ENCODE measurements at regions not wholly inside any gene's neighbourhood (a gene's known extent, or its start where the extent isn't known, plus 50 kb on each side); places are given as distances from the start of the nearest gene placed in this dataset.

DNA sequence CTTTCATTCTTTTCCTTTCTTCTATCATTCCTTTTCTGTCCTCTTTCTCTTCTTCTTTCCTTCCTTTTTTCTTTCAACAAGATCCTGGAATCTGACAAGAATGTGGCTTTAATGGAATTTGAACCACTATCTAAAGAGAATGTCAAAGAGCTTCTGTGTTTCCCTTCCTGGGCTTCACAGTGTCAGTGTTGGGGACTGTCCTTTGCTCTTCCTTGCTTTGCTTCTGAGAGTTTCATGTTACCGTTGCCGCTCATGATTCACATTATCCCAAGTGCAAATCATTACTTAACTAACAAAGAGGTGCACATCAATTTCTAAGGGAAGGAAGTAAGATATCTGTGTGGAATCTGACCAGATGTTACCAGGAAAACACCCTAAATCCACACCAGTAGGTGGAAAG lies 90.5 kb upstream of the DDIT4L start:
- Mint-ChIP-seq H3K4me3 (no peak overlapping the region), H3K27me3 (ENCODE audit: low read depth in 3 of 3) (peaks cover 0 to 2% (median 2%) of the 10 kb centered on the region in 3 donors), H3K27ac (no peak overlapping the region), H3K4me1 (no peaks in the 10 kb centered on the region), H3K9me3 (peaks cover 0 to 9% (median 2%) of the 10 kb centered on the region in 7 donors), H3K36me3 (no peaks in the 10 kb centered on the region)
- no peaks in the 10 kb centered on the region for H3K9me3 ChIP-seq (replicated peaks in 1 of 2; ENCODE audit: control insufficient read depth in 1 of 2, insufficient read depth in 1 of 2, low read length in 2 of 2)
- H3K4me1 ChIP-seq (ENCODE audit: control insufficient read depth in 1 of 2, insufficient read depth in 2 of 2, low read length in 2 of 2): no peaks in the 10 kb centered on the region
- H3K27ac ChIP-seq (ENCODE audit: low read depth in 1 of 2, low read length in 2 of 2): no peak overlapping the region
- no peaks in the 10 kb centered on the region for H3K27me3 ChIP-seq (ENCODE audit: control insufficient read depth in 2 of 2, insufficient read depth in 2 of 2, low read length in 2 of 2)
- no CpG with 5 or more reads among the region's 2 CpGs for WGBS (ENCODE audit: insufficient coverage)
- no peak overlapping the region for H2AFZ ChIP-seq (ENCODE audit: insufficient read depth, low read depth, low read length, poor library complexity, severe bottlenecking)
- no peaks in the 10 kb centered on the region for H3K79me2 ChIP-seq (ENCODE audit: insufficient read depth, low read length)
- H3K36me3 ChIP-seq (replicated peaks in 1 of 2; ENCODE audit: control insufficient read depth in 1 of 2, insufficient read depth in 2 of 2, low read length in 2 of 2): no peaks in the 10 kb centered on the region
- no peak overlapping the region for H3K9ac ChIP-seq (ENCODE audit: insufficient read depth, low read length, poor library complexity, severe bottlenecking)
- intact Hi-C loops (cut with micrococcal nuclease): no loop called here
- H4K20me1 ChIP-seq (ENCODE audit: insufficient read depth, low read length): no peaks in the 10 kb centered on the region
- no peak for DNase-seq
- TF ChIP-seq, protein P1, sequence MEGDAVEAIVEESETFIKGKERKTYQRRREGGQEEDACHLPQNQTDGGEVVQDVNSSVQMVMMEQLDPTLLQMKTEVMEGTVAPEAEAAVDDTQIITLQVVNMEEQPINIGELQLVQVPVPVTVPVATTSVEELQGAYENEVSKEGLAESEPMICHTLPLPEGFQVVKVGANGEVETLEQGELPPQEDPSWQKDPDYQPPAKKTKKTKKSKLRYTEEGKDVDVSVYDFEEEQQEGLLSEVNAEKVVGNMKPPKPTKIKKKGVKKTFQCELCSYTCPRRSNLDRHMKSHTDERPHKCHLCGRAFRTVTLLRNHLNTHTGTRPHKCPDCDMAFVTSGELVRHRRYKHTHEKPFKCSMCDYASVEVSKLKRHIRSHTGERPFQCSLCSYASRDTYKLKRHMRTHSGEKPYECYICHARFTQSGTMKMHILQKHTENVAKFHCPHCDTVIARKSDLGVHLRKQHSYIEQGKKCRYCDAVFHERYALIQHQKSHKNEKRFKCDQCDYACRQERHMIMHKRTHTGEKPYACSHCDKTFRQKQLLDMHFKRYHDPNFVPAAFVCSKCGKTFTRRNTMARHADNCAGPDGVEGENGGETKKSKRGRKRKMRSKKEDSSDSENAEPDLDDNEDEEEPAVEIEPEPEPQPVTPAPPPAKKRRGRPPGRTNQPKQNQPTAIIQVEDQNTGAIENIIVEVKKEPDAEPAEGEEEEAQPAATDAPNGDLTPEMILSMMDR (IDR thresholded peaks at IDR 0.05): no peak
- H3K4me2 ChIP-seq (replicated peaks; ENCODE audit: extremely low read depth, low read length, poor library complexity, severe bottlenecking): no peak overlapping the region
- no peak overlapping the region for H3K4me3 ChIP-seq (replicated peaks in 1 of 3; ENCODE audit: low read depth in 2 of 3, low read length in 3 of 3)

DNA sequence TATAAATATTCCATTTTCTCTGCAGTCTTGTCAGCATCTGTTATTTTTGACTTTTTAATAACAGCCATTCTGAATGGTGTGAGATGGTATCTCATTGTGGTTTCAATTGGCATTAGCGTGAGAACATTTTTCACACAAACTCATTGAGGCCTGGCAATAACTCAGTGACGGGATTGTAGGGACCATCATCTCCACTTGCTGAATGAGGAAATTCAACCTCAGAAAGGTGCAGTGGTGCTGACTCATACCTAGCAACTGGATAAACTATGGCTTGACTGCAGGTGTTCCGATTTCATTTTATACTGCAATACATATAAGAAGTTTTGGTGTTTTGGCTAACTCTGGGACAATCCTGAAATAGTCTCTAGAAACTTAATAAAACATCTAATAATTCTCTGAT lies 88.3 kb upstream of the DDIT4L start:
- no peaks in the 10 kb centered on the region for H3K79me2 ChIP-seq (ENCODE audit: insufficient read depth, low read length)
- Mint-ChIP-seq H3K9me3 (peaks cover 0 to 3% (median 0%) of the 10 kb centered on the region in 7 donors), H3K4me1 (no peaks in the 10 kb centered on the region), H3K36me3 (no peaks in the 10 kb centered on the region), H3K27me3 (ENCODE audit: low read depth in 3 of 3) (peaks cover 0 to 2% (median 2%) of the 10 kb centered on the region in 3 donors), H3K4me3 (no peak overlapping the region), H3K27ac (no peak overlapping the region)
- no peaks in the 10 kb centered on the region for H3K36me3 ChIP-seq (replicated peaks in 1 of 2; ENCODE audit: control insufficient read depth in 1 of 2, insufficient read depth in 2 of 2, low read length in 2 of 2)
- H3K4me1 ChIP-seq (ENCODE audit: control insufficient read depth in 1 of 2, insufficient read depth in 2 of 2, low read length in 2 of 2): no peaks in the 10 kb centered on the region
- H2AFZ ChIP-seq (ENCODE audit: insufficient read depth, low read depth, low read length, poor library complexity, severe bottlenecking): no peak overlapping the region
- H3K9ac ChIP-seq (ENCODE audit: insufficient read depth, low read length, poor library complexity, severe bottlenecking): no peak overlapping the region
- TF ChIP-seq, protein P1 (IDR thresholded peaks at IDR 0.05): no peak
- no peaks in the 10 kb centered on the region for H3K9me3 ChIP-seq (replicated peaks in 1 of 2; ENCODE audit: control insufficient read depth in 1 of 2, insufficient read depth in 1 of 2, low read length in 2 of 2)
- no peak overlapping the region for H3K27ac ChIP-seq (ENCODE audit: low read depth in 1 of 2, low read length in 2 of 2)
- intact Hi-C loops (cut with micrococcal nuclease): no loop called here
- no peaks in the 10 kb centered on the region for H4K20me1 ChIP-seq (ENCODE audit: insufficient read depth, low read length)
- H3K27me3 ChIP-seq (ENCODE audit: control insufficient read depth in 2 of 2, insufficient read depth in 2 of 2, low read length in 2 of 2): no peaks in the 10 kb centered on the region
- no peak overlapping the region for H3K4me2 ChIP-seq (replicated peaks; ENCODE audit: extremely low read depth, low read length, poor library complexity, severe bottlenecking)
- DNase-seq: no peak
- WGBS (ENCODE audit: insufficient coverage): 100% methylated on average over 1 of the region's 3 CpGs
- no peak overlapping the region for H3K4me3 ChIP-seq (replicated peaks in 1 of 3; ENCODE audit: low read depth in 2 of 3, low read length in 3 of 3)

Measured in CD14-positive monocyte (primary cell).